ENCODE measurements at regions not wholly inside any gene's neighbourhood (a gene's known extent, or its start where the extent isn't known, plus 50 kb on each side); places are given as distances from the start of the nearest gene placed in this dataset.

GRCh38 chr3:147117631-147118030 is 288.7 kb downstream of the ZIC4 start:
- TF ChIP-seq POLR2A (IDR thresholded peaks at IDR 0.05): no peak
- TF ChIP-seq, protein P1, sequence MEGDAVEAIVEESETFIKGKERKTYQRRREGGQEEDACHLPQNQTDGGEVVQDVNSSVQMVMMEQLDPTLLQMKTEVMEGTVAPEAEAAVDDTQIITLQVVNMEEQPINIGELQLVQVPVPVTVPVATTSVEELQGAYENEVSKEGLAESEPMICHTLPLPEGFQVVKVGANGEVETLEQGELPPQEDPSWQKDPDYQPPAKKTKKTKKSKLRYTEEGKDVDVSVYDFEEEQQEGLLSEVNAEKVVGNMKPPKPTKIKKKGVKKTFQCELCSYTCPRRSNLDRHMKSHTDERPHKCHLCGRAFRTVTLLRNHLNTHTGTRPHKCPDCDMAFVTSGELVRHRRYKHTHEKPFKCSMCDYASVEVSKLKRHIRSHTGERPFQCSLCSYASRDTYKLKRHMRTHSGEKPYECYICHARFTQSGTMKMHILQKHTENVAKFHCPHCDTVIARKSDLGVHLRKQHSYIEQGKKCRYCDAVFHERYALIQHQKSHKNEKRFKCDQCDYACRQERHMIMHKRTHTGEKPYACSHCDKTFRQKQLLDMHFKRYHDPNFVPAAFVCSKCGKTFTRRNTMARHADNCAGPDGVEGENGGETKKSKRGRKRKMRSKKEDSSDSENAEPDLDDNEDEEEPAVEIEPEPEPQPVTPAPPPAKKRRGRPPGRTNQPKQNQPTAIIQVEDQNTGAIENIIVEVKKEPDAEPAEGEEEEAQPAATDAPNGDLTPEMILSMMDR (IDR thresholded peaks at IDR 0.05): no peak
- intact Hi-C loops (cut with DNase I): no loop called here
- no peak for DNase-seq
- H3K4me1 ChIP-seq: no peaks in the 10 kb centered on the region
- H3K4me3 ChIP-seq: no peak overlapping the region
- H3K27ac ChIP-seq: no peak overlapping the region
- H3K36me3 ChIP-seq: no peaks in the 10 kb centered on the region
- WGBS (ENCODE audit: insufficient coverage, low coverage, low lambda C conversion rate, missing lambda C conversion rate): 68% methylated on average over 4 of the region's 4 CpGs
- no peaks in the 10 kb centered on the region for H3K27me3 ChIP-seq
- no peak for ATAC-seq
- no peaks in the 10 kb centered on the region for H3K9me3 ChIP-seq

- Histone ChIP-seq H3K4me3 (no peak overlapping the region), H3K9me3 (no peaks in the 10 kb centered on the region), H3K36me3 (no peaks in the 10 kb centered on the region), H3K27me3 (no peaks in the 10 kb centered on the region), H3K4me1 (no peaks in the 10 kb centered on the region), H3K27ac (no peak overlapping the region)
- no peak for TF ChIP-seq POLR2A (IDR thresholded peaks at IDR 0.05)
- TF ChIP-seq, protein P1 (IDR thresholded peaks at IDR 0.05): no peak
- ATAC-seq: no peak
- intact Hi-C loops (cut with DNase I): no loop called here
- DNase-seq: no peak
- 58% methylated on average over 3 of the region's 3 CpGs for WGBS (ENCODE audit: insufficient coverage, low coverage, low lambda C conversion rate, missing lambda C conversion rate)
Measured at GRCh38 chr3:147113293-147114044, 292.9 kb downstream of the ZIC4 start.

DNA sequence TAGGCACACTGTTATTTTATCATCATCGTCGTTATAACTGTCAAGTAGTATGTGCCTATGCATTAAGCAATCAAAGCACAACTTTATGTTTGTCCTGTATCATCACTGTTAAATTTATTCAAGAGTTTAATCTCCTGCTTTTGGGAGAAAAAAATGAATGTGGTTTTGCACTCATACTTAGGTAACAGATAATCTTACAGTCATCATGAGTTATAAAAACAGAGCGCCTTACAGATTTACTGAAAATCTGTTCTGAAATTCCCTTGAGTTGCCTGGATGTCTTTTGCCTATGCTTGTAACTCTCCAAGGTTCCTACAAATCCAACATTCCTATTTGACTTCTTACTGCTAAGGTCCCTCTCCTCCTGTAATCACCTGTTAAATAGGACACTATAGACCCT is 307.3 kb downstream of the ZIC4 start:
- Histone ChIP-seq H3K9me3 (no peaks in the 10 kb centered on the region), H3K4me3 (no peak overlapping the region), H3K4me1 (no peaks in the 10 kb centered on the region), H3K27ac (no peak overlapping the region), H3K36me3 (no peaks in the 10 kb centered on the region), H3K27me3 (no peaks in the 10 kb centered on the region)
- ATAC-seq (no peak), DNase-seq (no peak)
- intact Hi-C loops (cut with DNase I): no loop called here
- WGBS (ENCODE audit: insufficient coverage, low coverage, low lambda C conversion rate, missing lambda C conversion rate): 72% methylated on average over 3 of the region's 3 CpGs
- no peak for TF ChIP-seq POLR2A (IDR thresholded peaks at IDR 0.05)
- TF ChIP-seq, protein P1 (IDR thresholded peaks at IDR 0.05): no peak

GRCh38 chr3:147090461-147090860 is 315.9 kb downstream of the ZIC4 start:
- no peak for DNase-seq
- no peak for TF ChIP-seq POLR2A (IDR thresholded peaks at IDR 0.05)
- TF ChIP-seq, protein P1 (IDR thresholded peaks at IDR 0.05): no peak
- intact Hi-C loops (cut with DNase I): no loop called here
- Histone ChIP-seq H3K27ac (no peak overlapping the region), H3K4me3 (no peak overlapping the region), H3K36me3 (no peaks in the 10 kb centered on the region), H3K9me3 (no peaks in the 10 kb centered on the region), H3K4me1 (no peaks in the 10 kb centered on the region), H3K27me3 (no peaks in the 10 kb centered on the region)
- no peak for ATAC-seq
- whole genome bisulfite sequencing (ENCODE audit: insufficient coverage, low coverage, low lambda C conversion rate, missing lambda C conversion rate): 13% methylated on average over 2 of the region's 2 CpGs

All from right lobe of liver (tissue), 6 donors.